Brain microvascular endothelial cell (primary cell): ENCODE measurements at regions not wholly inside any gene's neighbourhood (a gene's known extent, or its start where the extent isn't known, plus 50 kb on each side); places are given as distances from the start of the nearest gene placed in this dataset.

Experiments used
- DNase-seq: peaks from one replicate; pipeline ENCODE4 v3.0.0-alpha.2; 2020
- H3K27ac ChIP-seq: fragments of 250-450 bp; sonication (Bioruptor Pico); 2 replicates; pipeline ENCODE4 v1.5.1; 2020; ENCODE audit warnings: mild to moderate bottlenecking, moderate library complexity
- H3K27me3 ChIP-seq: fragments of 250-450 bp; sonication (Bioruptor Pico); replicated peaks from 2 replicates; pipeline ENCODE4 v1.5.1; 2020; ENCODE audit warnings: mild to moderate bottlenecking
- H3K36me3 ChIP-seq: fragments of 250-450 bp; sonication (Bioruptor Pico); replicated peaks from 2 replicates; pipeline ENCODE4 v1.5.1; 2020; ENCODE audit warnings: mild to moderate bottlenecking
- H3K4me3 ChIP-seq: 2 replicates; pipeline ENCODE4 v1.5.1; 2011; ENCODE audit warnings: low read depth, mild to moderate bottlenecking, control low read depth, low read length, moderate library complexity
- in situ Hi-C: cut with HindIII; loops from 2 replicates; pipeline ENCODE4 v1.10.0; 2017; ENCODE audit warnings: low sequenced_read_pairs, low pct_ligation_motif_present
- TF ChIP-seq, protein P1 (sequence below): IDR thresholded peaks from 2 replicates; pipeline ENCODE4 v1.5.1; 2011; ENCODE audit warnings: low read depth, mild to moderate bottlenecking, moderate library complexity, low read length, control low read depth, inconsistent platforms; ENCODE audit errors: missing control alignments

DNA sequence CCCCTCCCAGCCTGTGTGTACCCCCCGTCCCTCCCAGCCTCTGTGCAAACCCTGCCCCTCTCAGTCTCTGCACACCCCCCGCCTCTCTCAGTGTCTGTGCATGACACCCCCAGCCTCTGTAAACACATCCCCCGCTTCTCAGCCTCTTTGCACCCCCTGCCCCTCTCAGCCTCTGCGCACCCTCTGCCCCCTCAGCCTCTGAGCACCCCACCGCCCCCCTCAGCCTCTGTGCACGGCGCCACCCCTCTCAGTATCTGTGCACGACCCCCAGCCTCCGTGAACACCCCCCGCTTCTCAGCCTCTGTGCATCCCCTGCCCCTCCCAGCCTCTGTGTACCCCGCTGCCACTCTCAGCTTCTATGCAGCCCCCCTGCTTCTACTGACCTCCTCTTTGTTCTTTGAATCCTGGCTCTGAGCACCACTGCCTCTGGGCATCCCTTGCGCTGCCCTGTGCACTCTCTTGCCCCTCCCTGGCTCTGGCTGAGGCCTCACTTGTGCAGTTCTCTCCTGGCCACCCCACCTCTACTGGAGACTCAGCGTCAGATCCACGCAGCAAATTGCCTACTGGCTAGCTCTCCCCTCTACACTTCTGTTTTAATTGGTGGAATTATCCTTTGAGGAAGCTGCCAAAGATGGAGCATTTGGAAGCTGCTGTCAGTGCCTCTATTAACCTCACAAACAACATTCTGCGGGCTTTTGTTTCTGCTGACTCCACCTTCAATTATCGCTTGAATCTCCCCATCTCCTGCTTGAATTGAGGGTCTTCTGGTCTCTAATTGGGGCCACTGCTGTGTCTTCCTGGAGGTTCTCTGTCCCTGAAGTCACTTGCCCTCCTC, 838.6 kb downstream of the TBC1D22A start:
- Histone ChIP-seq H3K27me3 (no peaks in the 10 kb centered on the region), H3K4me3 (no peak overlapping the region), H3K27ac (no peak overlapping the region), H3K36me3 (no peaks in the 10 kb centered on the region)
- DNase-seq = no peak
- in situ Hi-C loops = no loop called here
- TF ChIP-seq, protein P1, sequence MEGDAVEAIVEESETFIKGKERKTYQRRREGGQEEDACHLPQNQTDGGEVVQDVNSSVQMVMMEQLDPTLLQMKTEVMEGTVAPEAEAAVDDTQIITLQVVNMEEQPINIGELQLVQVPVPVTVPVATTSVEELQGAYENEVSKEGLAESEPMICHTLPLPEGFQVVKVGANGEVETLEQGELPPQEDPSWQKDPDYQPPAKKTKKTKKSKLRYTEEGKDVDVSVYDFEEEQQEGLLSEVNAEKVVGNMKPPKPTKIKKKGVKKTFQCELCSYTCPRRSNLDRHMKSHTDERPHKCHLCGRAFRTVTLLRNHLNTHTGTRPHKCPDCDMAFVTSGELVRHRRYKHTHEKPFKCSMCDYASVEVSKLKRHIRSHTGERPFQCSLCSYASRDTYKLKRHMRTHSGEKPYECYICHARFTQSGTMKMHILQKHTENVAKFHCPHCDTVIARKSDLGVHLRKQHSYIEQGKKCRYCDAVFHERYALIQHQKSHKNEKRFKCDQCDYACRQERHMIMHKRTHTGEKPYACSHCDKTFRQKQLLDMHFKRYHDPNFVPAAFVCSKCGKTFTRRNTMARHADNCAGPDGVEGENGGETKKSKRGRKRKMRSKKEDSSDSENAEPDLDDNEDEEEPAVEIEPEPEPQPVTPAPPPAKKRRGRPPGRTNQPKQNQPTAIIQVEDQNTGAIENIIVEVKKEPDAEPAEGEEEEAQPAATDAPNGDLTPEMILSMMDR = no peak

DNA sequence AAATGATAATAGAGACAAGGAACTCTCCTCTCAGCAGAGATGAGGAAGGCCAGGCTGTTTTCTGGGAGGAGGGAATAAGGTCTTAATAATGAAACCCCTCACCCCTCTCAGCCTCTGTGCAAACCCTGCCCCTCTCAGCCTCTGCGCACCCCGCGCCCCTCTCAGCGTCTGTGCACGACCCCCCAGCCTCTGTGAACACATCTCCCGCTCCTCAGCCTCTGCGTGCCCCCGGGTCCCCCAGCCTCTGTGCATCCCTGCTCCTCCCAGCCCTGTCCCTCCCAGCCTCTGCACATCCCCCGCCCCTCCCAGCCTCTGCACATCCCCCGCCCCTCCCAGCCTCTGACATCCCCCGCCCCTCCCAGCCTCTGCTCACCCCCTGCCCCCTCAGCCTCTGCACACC, 837.8 kb downstream of the TBC1D22A start:
- no peak for DNase-seq
- no peak overlapping the region for H3K27ac ChIP-seq
- no peak overlapping the region for H3K4me3 ChIP-seq
- TF ChIP-seq, protein P1 = no peak
- no peaks in the 10 kb centered on the region for H3K36me3 ChIP-seq
- in situ Hi-C loops = no loop called here
- no peaks in the 10 kb centered on the region for H3K27me3 ChIP-seq

DNA sequence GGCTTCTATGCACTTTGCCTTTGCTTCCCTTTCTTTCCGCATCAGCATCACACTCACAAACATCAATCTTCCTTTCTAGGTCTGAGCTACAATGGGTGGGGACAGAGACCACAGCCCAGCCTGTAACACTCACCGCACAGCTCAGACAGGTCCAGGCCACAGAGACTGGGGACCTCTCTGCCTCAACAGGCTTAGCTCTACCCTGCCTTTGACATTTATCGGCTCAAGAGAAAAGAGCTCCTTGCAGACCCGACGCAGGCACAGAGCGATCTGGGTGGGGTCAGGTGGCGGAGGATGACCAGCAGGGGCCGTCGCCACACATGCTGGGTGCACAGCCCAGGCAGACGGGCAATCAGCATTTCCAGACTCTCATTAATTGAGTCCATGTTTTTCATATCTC, 837.3 kb downstream of the TBC1D22A start:
- no peak for DNase-seq
- TF ChIP-seq, protein P1 = no peak
- Histone ChIP-seq H3K4me3 (no peak overlapping the region), H3K27me3 (no peaks in the 10 kb centered on the region), H3K36me3 (no peaks in the 10 kb centered on the region), H3K27ac (no peak overlapping the region)
- in situ Hi-C loops = no loop called here

DNA sequence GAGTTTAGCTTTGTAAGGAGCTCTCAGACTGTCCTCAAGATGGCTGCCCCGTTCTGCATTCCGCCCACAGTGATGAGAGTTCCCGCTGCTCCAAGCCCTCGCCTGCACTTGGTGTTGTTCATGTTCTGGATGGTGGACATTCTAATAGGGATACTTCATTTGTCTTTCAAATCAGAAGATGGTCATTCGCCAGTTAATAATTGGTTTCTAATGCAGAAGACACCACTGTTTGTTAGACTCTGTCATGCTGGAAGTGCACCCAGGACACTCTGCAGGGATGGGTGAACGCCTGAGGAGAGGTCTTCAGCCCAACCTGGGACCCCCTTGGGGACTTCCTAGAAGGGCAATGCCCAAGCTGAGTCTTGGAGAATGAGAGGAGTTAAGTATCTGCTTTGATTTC, 836.4 kb downstream of the TBC1D22A start:
- Histone ChIP-seq H3K4me3 (no peak overlapping the region), H3K27ac (no peak overlapping the region), H3K27me3 (no peaks in the 10 kb centered on the region), H3K36me3 (no peaks in the 10 kb centered on the region)
- in situ Hi-C loops = no loop called here
- no peak for DNase-seq
- TF ChIP-seq, protein P1 = no peak

DNA sequence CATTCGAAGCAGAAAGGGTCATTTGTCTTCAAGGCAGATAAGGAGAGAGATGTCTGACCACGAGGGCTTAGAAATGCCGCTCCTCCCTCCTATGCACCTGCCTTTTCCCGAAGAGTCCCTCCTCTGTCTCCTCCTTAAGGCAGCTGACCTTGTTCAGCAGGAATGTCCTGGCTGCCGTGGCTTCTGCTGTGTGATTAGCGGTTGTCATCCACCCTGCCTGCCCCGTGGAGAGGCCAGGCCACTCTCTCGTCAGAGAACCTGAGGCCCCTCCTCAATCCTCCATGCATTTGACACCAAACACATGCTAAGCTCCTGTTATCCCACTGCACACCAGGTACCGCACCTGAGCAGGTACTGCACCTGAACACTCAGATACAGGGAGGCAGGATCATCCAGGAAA, 834.6 kb downstream of the TBC1D22A start:
- Histone ChIP-seq H3K36me3 (no peaks in the 10 kb centered on the region), H3K4me3 (no peak overlapping the region), H3K27me3 (no peaks in the 10 kb centered on the region), H3K27ac (no peak overlapping the region)
- DNase-seq = no peak
- TF ChIP-seq, protein P1 = no peak
- in situ Hi-C loops = no loop called here
